Ecto neural progenitor cell (in vitro differentiated cells): ENCODE measurements at regions not wholly inside any gene's neighbourhood (a gene's known extent, or its start where the extent isn't known, plus 50 kb on each side); places are given as distances from the start of the nearest gene placed in this dataset.
"Not testable (repeated sequence)": the region's sequence is repeated elsewhere in the genome, so short reads cannot be mapped to it uniquely, and the experiment has no call there.

Source experiments
- DNase-seq: peaks from one replicate; pipeline ENCODE4 v3.0.0-alpha.2; 2018; ENCODE audit warnings: low spot score

- DNase-seq: not testable (repeated sequence)
Observed at GRCh38 chr15:84152381-84152979, 83.1 kb upstream of the GOLGA6L4 start.

DNA sequence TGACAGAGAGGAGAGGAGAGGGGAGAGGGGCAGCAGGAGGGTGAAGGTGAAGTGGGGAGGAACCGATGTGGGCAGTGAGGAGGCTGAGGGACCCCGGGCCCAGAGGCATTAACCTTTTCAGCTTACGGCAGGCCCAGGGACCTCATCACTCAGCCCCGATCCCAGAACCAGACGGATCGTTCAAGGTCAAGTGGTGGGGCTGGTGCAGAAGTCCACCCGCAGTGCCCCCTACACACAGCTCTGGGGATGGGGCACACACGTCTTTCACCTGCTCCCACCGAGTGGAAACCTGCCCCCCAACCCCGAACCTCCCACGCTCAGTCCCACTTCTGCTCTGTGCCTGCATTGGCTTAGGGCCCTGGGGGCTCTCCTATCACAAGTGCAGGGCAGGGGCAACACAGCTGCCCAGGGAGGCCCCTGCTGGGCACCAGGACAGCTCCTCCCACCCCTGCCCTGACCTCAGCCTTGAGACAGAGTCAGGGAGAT is 81.9 kb upstream of the GOLGA6L4 start:
- not testable (repeated sequence) for DNase-seq

GRCh38 chr15:84154314-84154713 is 81.3 kb upstream of the GOLGA6L4 start:
- DNase-seq: not testable (repeated sequence)

DNA sequence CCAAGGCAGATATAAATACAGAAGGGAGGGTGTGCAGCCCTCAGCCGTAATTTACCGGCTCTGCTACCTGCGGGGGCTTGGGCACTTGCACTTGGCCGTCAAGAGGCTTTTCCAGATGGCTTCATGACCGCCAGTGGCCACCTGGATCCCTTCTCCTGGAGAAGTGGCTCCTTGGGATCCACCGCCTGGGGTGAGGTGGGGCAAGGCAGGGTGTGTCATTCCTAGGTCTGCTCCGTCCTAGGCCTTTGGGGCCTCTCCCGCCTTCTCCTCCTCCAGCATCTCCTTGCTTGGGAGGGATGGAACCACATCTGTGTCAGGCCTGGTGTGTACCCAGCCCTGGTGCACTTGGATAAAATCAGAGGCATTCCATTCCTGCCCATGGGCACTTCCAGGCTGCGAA is 80.8 kb upstream of the GOLGA6L4 start:
- DNase-seq: not testable (repeated sequence)

GRCh38 chr15:84155792-84156587 is 79.6 kb upstream of the GOLGA6L4 start:
- DNase-seq: not testable (repeated sequence)

DNA sequence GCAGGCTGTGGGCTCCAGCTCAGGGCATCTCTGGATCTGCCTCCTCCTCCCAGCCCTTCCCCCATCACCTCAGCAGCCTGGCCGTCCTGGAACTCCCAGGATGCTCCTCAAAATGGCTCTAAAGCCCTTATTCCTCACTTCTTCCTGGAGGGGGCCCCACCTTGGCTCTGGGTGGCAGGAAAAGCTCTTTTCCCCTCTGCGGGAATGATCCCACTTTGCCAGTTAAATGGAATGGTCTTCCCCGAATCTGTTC is 79.1 kb upstream of the GOLGA6L4 start:
- DNase-seq: not testable (repeated sequence)

GRCh38 chr15:84157056-84157632 is 78.4 kb upstream of the GOLGA6L4 start:
- DNase-seq: not testable (repeated sequence)

GRCh38 chr15:84157857-84158256 is 77.7 kb upstream of the GOLGA6L4 start:
- not testable (repeated sequence) for DNase-seq

DNA sequence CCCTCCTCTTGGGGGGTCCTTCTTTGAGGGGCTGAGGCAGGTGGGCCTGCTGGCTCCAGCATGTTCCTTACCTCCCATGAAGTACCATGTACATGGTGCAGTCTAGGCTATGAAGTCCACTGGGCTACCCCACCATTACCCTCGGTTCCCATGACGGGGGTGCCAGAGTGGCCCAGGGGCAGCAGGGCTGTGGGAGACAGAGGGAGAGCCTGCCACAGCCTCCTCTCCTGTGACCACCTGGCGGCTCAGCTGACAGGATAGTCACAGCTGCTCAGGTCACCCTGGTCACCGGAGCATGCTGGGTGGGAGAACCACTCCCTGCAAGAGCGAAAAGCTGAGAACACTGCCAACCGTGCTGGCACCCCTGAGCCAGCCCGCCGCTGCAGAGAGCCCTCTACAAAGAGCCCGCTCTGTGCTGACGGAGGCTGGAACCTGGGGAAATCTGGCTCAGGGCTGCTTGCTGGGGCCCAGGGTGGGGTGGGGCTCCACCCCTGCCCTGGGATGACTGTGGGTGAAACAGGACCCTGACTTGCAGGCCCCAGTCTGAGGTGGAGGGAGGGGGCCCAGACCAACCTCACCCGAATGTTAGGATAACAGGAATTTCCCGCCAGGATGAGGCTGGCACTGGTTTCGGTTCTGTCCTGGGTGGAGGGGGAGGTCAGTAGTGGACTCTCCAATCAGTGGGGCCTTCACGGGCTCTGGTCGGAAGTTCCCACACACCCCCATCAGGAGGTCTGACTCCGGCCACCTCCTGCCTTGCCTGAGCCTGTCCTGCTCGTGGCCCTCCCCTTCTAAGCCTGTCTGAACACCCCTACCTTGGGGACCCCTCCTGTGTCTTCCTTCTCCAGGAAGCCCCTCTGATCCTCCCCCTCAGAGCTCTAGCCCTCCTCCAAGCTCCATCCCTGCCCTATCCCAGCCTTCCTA is 76.0 kb upstream of the GOLGA6L4 start:
- not testable (repeated sequence) for DNase-seq

GRCh38 chr15:84164423-84165292 is 70.9 kb upstream of the GOLGA6L4 start:
- DNase-seq: not testable (repeated sequence)

DNA sequence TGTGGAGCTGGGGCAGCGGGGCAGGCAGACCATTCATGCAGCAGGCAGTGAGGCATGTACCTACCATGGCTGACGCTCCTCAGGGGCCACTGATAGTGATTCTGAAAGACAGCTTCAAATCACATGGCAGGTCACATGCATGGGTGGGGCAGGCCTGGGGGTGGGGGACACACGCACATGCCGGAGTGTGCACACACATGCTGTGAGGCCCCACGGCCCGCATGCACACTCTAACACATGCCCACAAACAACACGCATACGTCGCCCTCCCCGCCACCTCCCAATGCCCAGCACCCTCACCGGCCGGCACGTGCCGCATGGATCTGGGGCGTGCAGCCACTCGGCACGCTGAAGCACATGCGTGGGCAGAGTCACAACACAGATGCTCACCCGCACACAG is 65.5 kb upstream of the GOLGA6L4 start:
- DNase-seq: not testable (repeated sequence)

GRCh38 chr15:84173231-84173610 is 62.4 kb upstream of the GOLGA6L4 start:
- DNase-seq: not testable (repeated sequence)
